Parathyroid adenoma (tissue), 2 donors: ENCODE measurements at regions not wholly inside any gene's neighbourhood (a gene's known extent, or its start where the extent isn't known, plus 50 kb on each side); places are given as distances from the start of the nearest gene placed in this dataset.

Source experiments
- H2AFZ ChIP-seq: fragments of 300-600 bp; sonication (generic); one replicate; pipeline ENCODE4 v1.7.0; 2017; ENCODE audit warnings: antibody characterized with exemption, mild to moderate bottlenecking
- H3K27ac ChIP-seq: fragments of 300-600 bp; sonication (generic); one replicate; pipeline ENCODE4 v1.7.0; 2017
- H3K27me3 ChIP-seq: fragments of 300-600 bp; sonication (generic); one replicate; pipeline ENCODE4 v1.7.0; 2017; ENCODE audit warnings: low read length; ENCODE audit not compliant: control insufficient read depth, insufficient read depth
- H3K36me3 ChIP-seq: fragments of 300-600 bp; sonication (generic); one replicate; pipeline ENCODE4 v1.7.0; 2017; ENCODE audit warnings: low read length; ENCODE audit not compliant: control insufficient read depth, insufficient read depth
- H3K4me1 ChIP-seq: fragments of 300-600 bp; sonication (generic); one replicate; pipeline ENCODE4 v1.7.0; 2017; ENCODE audit warnings: control low read depth
- H3K4me2 ChIP-seq: fragments of 300-600 bp; sonication (generic); one replicate; pipeline ENCODE4 v1.7.0; 2017; ENCODE audit warnings: low read length
- H3K4me3 ChIP-seq: fragments of 300-600 bp; sonication (generic); one replicate; pipeline ENCODE4 v1.7.0; 2017; ENCODE audit warnings: low read depth, low read length
- H3K79me2 ChIP-seq: fragments of 300-600 bp; sonication (generic); one replicate; pipeline ENCODE4 v1.7.0; 2017; ENCODE audit warnings: control low read depth
- H3K9ac ChIP-seq: fragments of 300-600 bp; sonication (generic); one replicate; pipeline ENCODE4 v1.7.0; 2017; ENCODE audit warnings: mild to moderate bottlenecking
- H3K9me3 ChIP-seq: fragments of 300-600 bp; sonication (generic); one replicate; pipeline ENCODE4 v1.7.0; 2017; ENCODE audit warnings: low read length; ENCODE audit not compliant: control insufficient read depth
- CTCF ChIP-seq: fragments of 300-600 bp; sonication (generic); IDR thresholded peaks from one replicate; pipeline ENCODE4 v1.7.0; 2017; ENCODE audit warnings: antibody characterized with exemption, mild to moderate bottlenecking
- donor health status: primary hyperparathyroidism.

- Histone ChIP-seq H3K4me3 (no peak overlapping the region), H3K4me1 (no peaks in the 10 kb centered on the region)
Observed at GRCh38 chr3:79818015-79818414, 50.2 kb upstream of the ROBO1 start.

More at GRCh38 chr3:79818015-79818414, 50.2 kb upstream of the ROBO1 start:
- no peaks in the 10 kb centered on the region for H3K27me3 ChIP-seq
- no peaks in the 10 kb centered on the region for H3K79me2 ChIP-seq
- no peak overlapping the region for H2AFZ ChIP-seq
- no peak for TF ChIP-seq CTCF
- H3K4me2 ChIP-seq = no peak overlapping the region
- H3K9ac ChIP-seq = no peak overlapping the region
- H3K36me3 ChIP-seq = no peaks in the 10 kb centered on the region
- no peaks in the 10 kb centered on the region for H3K9me3 ChIP-seq
- no peak overlapping the region for H3K27ac ChIP-seq
